ENCODE measurements at regions not wholly inside any gene's neighbourhood (a gene's known extent, or its start where the extent isn't known, plus 50 kb on each side); places are given as distances from the start of the nearest gene placed in this dataset.
"Not testable (repeated sequence)": the region's sequence is repeated elsewhere in the genome, so short reads cannot be mapped to it uniquely, and the experiment has no call there.

- no peaks in the 10 kb centered on the region for H3K4me1 ChIP-seq
- ATAC-seq (no peak), DNase-seq (no peak)
- no peaks in the 10 kb centered on the region for H3K9me3 ChIP-seq
- H3K27ac ChIP-seq = no peak overlapping the region
- intact Hi-C loops (cut with DNase I) = no loop called here
- no peaks in the 10 kb centered on the region for H3K27me3 ChIP-seq (ENCODE audit: low read depth)
- no peak overlapping the region for H3K4me3 ChIP-seq
- no peaks in the 10 kb centered on the region for H3K36me3 ChIP-seq
- TF ChIP-seq, protein P1, sequence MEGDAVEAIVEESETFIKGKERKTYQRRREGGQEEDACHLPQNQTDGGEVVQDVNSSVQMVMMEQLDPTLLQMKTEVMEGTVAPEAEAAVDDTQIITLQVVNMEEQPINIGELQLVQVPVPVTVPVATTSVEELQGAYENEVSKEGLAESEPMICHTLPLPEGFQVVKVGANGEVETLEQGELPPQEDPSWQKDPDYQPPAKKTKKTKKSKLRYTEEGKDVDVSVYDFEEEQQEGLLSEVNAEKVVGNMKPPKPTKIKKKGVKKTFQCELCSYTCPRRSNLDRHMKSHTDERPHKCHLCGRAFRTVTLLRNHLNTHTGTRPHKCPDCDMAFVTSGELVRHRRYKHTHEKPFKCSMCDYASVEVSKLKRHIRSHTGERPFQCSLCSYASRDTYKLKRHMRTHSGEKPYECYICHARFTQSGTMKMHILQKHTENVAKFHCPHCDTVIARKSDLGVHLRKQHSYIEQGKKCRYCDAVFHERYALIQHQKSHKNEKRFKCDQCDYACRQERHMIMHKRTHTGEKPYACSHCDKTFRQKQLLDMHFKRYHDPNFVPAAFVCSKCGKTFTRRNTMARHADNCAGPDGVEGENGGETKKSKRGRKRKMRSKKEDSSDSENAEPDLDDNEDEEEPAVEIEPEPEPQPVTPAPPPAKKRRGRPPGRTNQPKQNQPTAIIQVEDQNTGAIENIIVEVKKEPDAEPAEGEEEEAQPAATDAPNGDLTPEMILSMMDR (IDR thresholded peaks at IDR 0.05) = no peak
Measured at GRCh38 chr1:234827181-234827580, 217.2 kb upstream of the IRF2BP2 start.

- H3K27ac ChIP-seq = no peak overlapping the region
- H3K27me3 ChIP-seq (ENCODE audit: low read depth) = no peaks in the 10 kb centered on the region
- peak; percentile 49 for DNase-seq
- TF ChIP-seq, protein P1 (IDR thresholded peaks at IDR 0.05) = no peak
- peak; percentile 53 to 68 for ATAC-seq
- intact Hi-C loops (cut with DNase I) = no loop called here
- H3K36me3 ChIP-seq = no peaks in the 10 kb centered on the region
- H3K4me3 ChIP-seq = no peak overlapping the region
- no peaks in the 10 kb centered on the region for H3K4me1 ChIP-seq
- no peaks in the 10 kb centered on the region for H3K9me3 ChIP-seq
Measured at GRCh38 chr1:234826352-234826751, 216.4 kb upstream of the IRF2BP2 start.

- Histone ChIP-seq H3K9me3 (no peaks in the 10 kb centered on the region), H3K27ac (no peak overlapping the region), H3K36me3 (no peaks in the 10 kb centered on the region), H3K4me3 (no peak overlapping the region), H3K4me1 (no peaks in the 10 kb centered on the region), H3K27me3 (ENCODE audit: low read depth) (no peaks in the 10 kb centered on the region)
- ATAC-seq = peak in 1 of 2 donors; percentile 27
- intact Hi-C loops (cut with DNase I) = no loop called here
- TF ChIP-seq, protein P1 (IDR thresholded peaks at IDR 0.05) = no peak
- no peak for DNase-seq
Measured at GRCh38 chr1:234825498-234826165, 215.7 kb upstream of the IRF2BP2 start.

- H3K27me3 ChIP-seq (ENCODE audit: low read depth); H3K9me3 ChIP-seq; ATAC-seq; H3K27ac ChIP-seq; H3K4me1 ChIP-seq; H3K36me3 ChIP-seq; H3K4me3 ChIP-seq; DNase-seq; intact Hi-C loops (cut with DNase I): not testable (repeated sequence)
Measured at GRCh38 chr1:234824836-234825235, 214.9 kb upstream of the IRF2BP2 start.

- no peak for ATAC-seq
- TF ChIP-seq, protein P1 (IDR thresholded peaks at IDR 0.05) = no peak
Measured at GRCh38 chr1:234823191-234824176, 213.5 kb upstream of the IRF2BP2 start.

DNA sequence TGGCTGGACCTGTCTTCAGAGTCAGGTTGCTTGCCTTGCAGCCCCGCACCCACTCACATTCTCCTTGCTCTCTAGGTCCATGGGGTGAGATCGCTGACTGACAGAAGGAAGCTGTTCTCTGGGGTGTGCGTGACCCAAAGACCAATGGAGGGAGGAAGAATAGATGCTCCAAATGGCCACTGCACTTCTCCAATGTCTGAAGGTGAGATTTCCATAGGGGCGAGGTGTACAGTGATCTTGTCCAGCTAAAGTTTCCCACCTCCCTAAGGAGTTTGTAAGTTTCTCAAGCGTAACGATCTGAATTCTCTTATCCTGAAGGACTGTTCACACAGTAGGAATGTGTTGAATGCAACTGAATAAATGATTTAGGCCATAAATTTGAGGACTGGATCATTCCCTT, 211.9 kb upstream of the IRF2BP2 start:
- no peak for ATAC-seq
- Histone ChIP-seq H3K27ac (no peak overlapping the region), H3K36me3 (no peaks in the 10 kb centered on the region), H3K4me3 (no peak overlapping the region), H3K27me3 (ENCODE audit: low read depth) (no peaks in the 10 kb centered on the region), H3K4me1 (no peaks in the 10 kb centered on the region), H3K9me3 (no peaks in the 10 kb centered on the region)
- DNase-seq = no peak
- intact Hi-C loops (cut with DNase I) = no loop called here
- TF ChIP-seq, protein P1 (IDR thresholded peaks at IDR 0.05) = no peak

More at GRCh38 chr1:234823191-234824176, 213.5 kb upstream of the IRF2BP2 start:
- no peaks in the 10 kb centered on the region for H3K4me1 ChIP-seq
- no peak overlapping the region for H3K4me3 ChIP-seq
- H3K27me3 ChIP-seq (ENCODE audit: low read depth) = no peaks in the 10 kb centered on the region
- intact Hi-C loops (cut with DNase I) = no loop called here
- no peak overlapping the region for H3K27ac ChIP-seq
- H3K9me3 ChIP-seq = no peaks in the 10 kb centered on the region
- DNase-seq = no peak
- H3K36me3 ChIP-seq = no peaks in the 10 kb centered on the region
